HUES48 (cell line): ENCODE measurements at regions not wholly inside any gene's neighbourhood (a gene's known extent, or its start where the extent isn't known, plus 50 kb on each side); places are given as distances from the start of the nearest gene placed in this dataset.

ENCODE experiments used
- H3K27ac ChIP-seq: one replicate; pipeline ENCODE4 v1.7.0; 2013; ENCODE audit warnings: low read depth, low read length, inconsistent platforms
- H3K27me3 ChIP-seq: 2 replicates; pipeline ENCODE4 v1.6.1; 2013; ENCODE audit warnings: mild to moderate bottlenecking, low read length; ENCODE audit not compliant: control insufficient read depth, insufficient read depth
- H3K36me3 ChIP-seq: 2 replicates; pipeline ENCODE4 v1.6.1; 2013; ENCODE audit warnings: low read length; ENCODE audit not compliant: control insufficient read depth, insufficient read depth
- H3K4me1 ChIP-seq: 2 replicates; pipeline ENCODE4 v1.6.1; 2013; ENCODE audit warnings: mild to moderate bottlenecking, low read length; ENCODE audit not compliant: control insufficient read depth, insufficient read depth
- H3K4me3 ChIP-seq: 2 replicates; pipeline ENCODE4 v1.5.1; 2013; ENCODE audit warnings: mild to moderate bottlenecking, low read depth, low read length
- H3K9ac ChIP-seq: 2 replicates; pipeline ENCODE4 v1.6.1; 2013; ENCODE audit warnings: mild to moderate bottlenecking, low read depth, low read length, moderate library complexity
- H3K9me3 ChIP-seq: 2 replicates; pipeline ENCODE4 v1.6.1; 2013; ENCODE audit warnings: low read length; ENCODE audit not compliant: control insufficient read depth, insufficient read depth

- H3K27me3 ChIP-seq: no peaks in the 10 kb centered on the region
- no peaks in the 10 kb centered on the region for H3K9me3 ChIP-seq
- no peaks in the 10 kb centered on the region for H3K36me3 ChIP-seq
- no peak overlapping the region for H3K4me3 ChIP-seq
- no peaks in the 10 kb centered on the region for H3K4me1 ChIP-seq
- H3K27ac ChIP-seq: no peak overlapping the region
- H3K9ac ChIP-seq: no peak overlapping the region
Measured at GRCh38 chr13:74675972-74676371, 541.8 kb upstream of the KLF12 start.

GRCh38 chr13:74675182-74675581 lies 541.0 kb upstream of the KLF12 start:
- H3K4me1 ChIP-seq: no peaks in the 10 kb centered on the region
- no peak overlapping the region for H3K27ac ChIP-seq
- H3K27me3 ChIP-seq: no peaks in the 10 kb centered on the region
- H3K36me3 ChIP-seq: no peaks in the 10 kb centered on the region
- H3K9ac ChIP-seq: no peak overlapping the region
- no peak overlapping the region for H3K4me3 ChIP-seq
- H3K9me3 ChIP-seq: no peaks in the 10 kb centered on the region

GRCh38 chr13:74674720-74675119 lies 540.5 kb upstream of the KLF12 start:
- Histone ChIP-seq H3K27ac (no peak overlapping the region), H3K4me1 (no peaks in the 10 kb centered on the region), H3K36me3 (no peaks in the 10 kb centered on the region)

GRCh38 chr13:74669149-74669548 lies 534.9 kb upstream of the KLF12 start:
- Histone ChIP-seq H3K27me3 (no peaks in the 10 kb centered on the region), H3K9me3 (no peaks in the 10 kb centered on the region), H3K36me3 (no peaks in the 10 kb centered on the region), H3K9ac (no peak overlapping the region), H3K27ac (no peak overlapping the region), H3K4me3 (no peak overlapping the region), H3K4me1 (peaks cover 11% of the 10 kb centered on the region)

More at GRCh38 chr13:74674720-74675119, 540.5 kb upstream of the KLF12 start:
- Histone ChIP-seq H3K9ac (no peak overlapping the region), H3K4me3 (no peak overlapping the region), H3K9me3 (no peaks in the 10 kb centered on the region), H3K27me3 (no peaks in the 10 kb centered on the region)

GRCh38 chr13:74667656-74668203 lies 533.5 kb upstream of the KLF12 start:
- Histone ChIP-seq H3K9ac (no peak overlapping the region), H3K4me3 (no peak overlapping the region), H3K36me3 (no peaks in the 10 kb centered on the region), H3K4me1 (peaks cover 11% of the 10 kb centered on the region), H3K9me3 (no peaks in the 10 kb centered on the region), H3K27me3 (no peaks in the 10 kb centered on the region), H3K27ac (no peak overlapping the region)

GRCh38 chr13:74662905-74663304 lies 528.7 kb upstream of the KLF12 start:
- Histone ChIP-seq H3K9me3 (no peaks in the 10 kb centered on the region), H3K4me3 (no peak overlapping the region), H3K4me1 (peaks cover 11% of the 10 kb centered on the region), H3K9ac (no peak overlapping the region), H3K27me3 (no peaks in the 10 kb centered on the region), H3K27ac (no peak overlapping the region), H3K36me3 (no peaks in the 10 kb centered on the region)

GRCh38 chr13:74661851-74662250 lies 527.6 kb upstream of the KLF12 start:
- H3K4me3 ChIP-seq: no peak overlapping the region

GRCh38 chr13:74657765-74658164 lies 523.6 kb upstream of the KLF12 start:
- Histone ChIP-seq H3K36me3 (no peaks in the 10 kb centered on the region), H3K4me1 (no peaks in the 10 kb centered on the region), H3K27ac (no peak overlapping the region), H3K4me3 (no peak overlapping the region), H3K9ac (no peak overlapping the region), H3K27me3 (no peaks in the 10 kb centered on the region), H3K9me3 (no peaks in the 10 kb centered on the region)

More at GRCh38 chr13:74661851-74662250, 527.6 kb upstream of the KLF12 start:
- Histone ChIP-seq H3K27me3 (no peaks in the 10 kb centered on the region), H3K4me1 (peaks cover 11% of the 10 kb centered on the region), H3K36me3 (no peaks in the 10 kb centered on the region), H3K27ac (no peak overlapping the region), H3K9me3 (no peaks in the 10 kb centered on the region), H3K9ac (no peak overlapping the region)

GRCh38 chr13:74651121-74651520 lies 516.9 kb upstream of the KLF12 start:
- Histone ChIP-seq H3K36me3 (no peaks in the 10 kb centered on the region), H3K27me3 (no peaks in the 10 kb centered on the region), H3K27ac (no peak overlapping the region), H3K4me1 (peaks cover 20% of the 10 kb centered on the region), H3K9ac (no peak overlapping the region), H3K9me3 (no peaks in the 10 kb centered on the region), H3K4me3 (no peak overlapping the region)

- H3K9ac ChIP-seq: no peak overlapping the region
- no peak overlapping the region for H3K4me3 ChIP-seq
- H3K27ac ChIP-seq: no peak overlapping the region
- no peaks in the 10 kb centered on the region for H3K9me3 ChIP-seq
- peaks cover 22% of the 10 kb centered on the region for H3K4me1 ChIP-seq
- H3K36me3 ChIP-seq: no peaks in the 10 kb centered on the region
- H3K27me3 ChIP-seq: no peaks in the 10 kb centered on the region
Measured at GRCh38 chr13:74647991-74648390, 513.8 kb upstream of the KLF12 start.

- Histone ChIP-seq H3K27ac (no peak overlapping the region), H3K4me1 (peaks cover 22% of the 10 kb centered on the region), H3K27me3 (no peaks in the 10 kb centered on the region), H3K36me3 (no peaks in the 10 kb centered on the region), H3K4me3 (no peak overlapping the region), H3K9me3 (no peaks in the 10 kb centered on the region), H3K9ac (no peak overlapping the region)
Measured at GRCh38 chr13:74647211-74647610, 513.0 kb upstream of the KLF12 start.

- Histone ChIP-seq H3K27ac (no peak overlapping the region), H3K27me3 (no peaks in the 10 kb centered on the region), H3K36me3 (no peaks in the 10 kb centered on the region), H3K9ac (no peak overlapping the region), H3K9me3 (no peaks in the 10 kb centered on the region), H3K4me1 (peaks cover 22% of the 10 kb centered on the region), H3K4me3 (no peak overlapping the region)
Measured at GRCh38 chr13:74646091-74646490, 511.9 kb upstream of the KLF12 start.
